HG03342 (cell line): ENCODE measurements at regions not wholly inside any gene's neighbourhood (a gene's known extent, or its start where the extent isn't known, plus 50 kb on each side); places are given as distances from the start of the nearest gene placed in this dataset.
"Not testable (repeated sequence)": the region's sequence is repeated elsewhere in the genome, so short reads cannot be mapped to it uniquely, and the experiment has no call there.

Experiments used
- ATAC-seq: cut with Tn5 transposase; IDR thresholded peaks from one replicate; pipeline ENCODE4 v1.9.1; 2021; ENCODE audit warnings: mild to moderate bottlenecking, moderate library complexity; ENCODE audit not compliant: unreplicated experiment

DNA sequence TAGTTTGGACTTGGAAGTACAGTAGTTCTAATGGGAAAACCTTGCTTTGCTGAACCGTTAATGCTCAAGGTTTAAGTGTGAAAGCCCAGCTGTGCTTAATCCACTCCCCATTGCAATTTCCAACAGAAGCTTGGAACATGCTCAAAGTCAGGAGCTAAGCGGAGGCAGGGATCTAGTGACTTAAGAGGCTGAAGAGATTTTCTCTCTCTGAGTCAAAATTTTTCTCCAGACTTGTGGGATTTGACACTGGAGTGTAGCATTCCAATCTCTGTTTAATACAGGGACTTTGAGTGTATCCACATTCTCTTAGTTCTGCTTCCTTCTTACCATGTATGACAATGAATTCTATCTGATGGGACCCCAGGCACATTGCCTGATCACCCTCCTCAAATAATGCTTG lies 471.8 kb downstream of the KIF4B start:
- no peak for ATAC-seq

DNA sequence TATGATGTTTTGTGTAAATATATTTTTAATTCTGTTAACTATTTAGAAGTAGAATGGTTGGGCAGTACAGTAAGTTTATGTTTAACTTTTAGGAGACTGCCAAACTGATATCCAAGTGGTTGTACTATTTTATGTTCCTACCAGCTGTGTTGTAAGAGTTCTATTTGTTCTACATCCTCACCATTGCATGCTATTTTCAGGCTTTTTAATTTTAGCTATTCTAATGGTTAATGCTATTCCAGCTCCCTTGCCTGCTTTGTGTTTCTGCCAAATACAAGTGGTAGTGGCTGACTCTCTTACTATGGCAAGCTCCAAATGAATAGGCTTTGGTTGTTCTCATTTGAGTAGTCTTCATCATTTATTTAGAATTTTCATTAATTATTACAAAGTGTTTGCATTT lies 476.4 kb downstream of the KIF4B start:
- no peak for ATAC-seq

- no peak for ATAC-seq
These were observed 478.6 kb downstream of the KIF4B start for GRCh38 chr5:155492191-155492590.

- ATAC-seq: no peak
These were observed 491.1 kb downstream of the KIF4B start for GRCh38 chr5:155504606-155505005.

DNA sequence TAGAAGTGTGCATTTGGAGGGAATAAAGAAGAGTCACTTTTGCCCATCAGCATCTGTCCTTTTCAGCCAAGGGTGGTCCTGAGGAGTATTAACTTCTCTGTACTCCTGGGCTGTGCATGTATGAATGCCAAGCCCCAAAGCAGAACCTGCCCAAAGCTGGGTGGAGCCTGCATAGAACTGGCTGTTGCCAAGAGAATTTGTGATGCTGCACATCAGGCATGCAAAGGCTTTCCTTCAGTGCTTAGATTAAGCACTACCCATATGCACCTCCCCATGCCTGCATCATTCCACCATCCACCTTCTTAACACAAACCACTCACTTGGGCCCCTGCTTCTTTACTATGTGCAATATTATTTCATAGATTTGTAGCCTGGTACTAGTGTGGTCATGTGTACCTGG lies 493.8 kb downstream of the KIF4B start:
- ATAC-seq: no peak

GRCh38 chr5:155508673-155509072 lies 495.1 kb downstream of the KIF4B start:
- no peak for ATAC-seq

GRCh38 chr5:155512329-155512728 lies 498.8 kb downstream of the KIF4B start:
- ATAC-seq: no peak

GRCh38 chr5:155514105-155514563 lies 500.6 kb downstream of the KIF4B start:
- no peak for ATAC-seq

GRCh38 chr5:155522540-155522939 lies 509.0 kb downstream of the KIF4B start:
- ATAC-seq: no peak

GRCh38 chr5:155529362-155529761 lies 515.8 kb downstream of the KIF4B start:
- no peak for ATAC-seq

GRCh38 chr5:155530046-155530445 lies 516.5 kb downstream of the KIF4B start:
- no peak for ATAC-seq

DNA sequence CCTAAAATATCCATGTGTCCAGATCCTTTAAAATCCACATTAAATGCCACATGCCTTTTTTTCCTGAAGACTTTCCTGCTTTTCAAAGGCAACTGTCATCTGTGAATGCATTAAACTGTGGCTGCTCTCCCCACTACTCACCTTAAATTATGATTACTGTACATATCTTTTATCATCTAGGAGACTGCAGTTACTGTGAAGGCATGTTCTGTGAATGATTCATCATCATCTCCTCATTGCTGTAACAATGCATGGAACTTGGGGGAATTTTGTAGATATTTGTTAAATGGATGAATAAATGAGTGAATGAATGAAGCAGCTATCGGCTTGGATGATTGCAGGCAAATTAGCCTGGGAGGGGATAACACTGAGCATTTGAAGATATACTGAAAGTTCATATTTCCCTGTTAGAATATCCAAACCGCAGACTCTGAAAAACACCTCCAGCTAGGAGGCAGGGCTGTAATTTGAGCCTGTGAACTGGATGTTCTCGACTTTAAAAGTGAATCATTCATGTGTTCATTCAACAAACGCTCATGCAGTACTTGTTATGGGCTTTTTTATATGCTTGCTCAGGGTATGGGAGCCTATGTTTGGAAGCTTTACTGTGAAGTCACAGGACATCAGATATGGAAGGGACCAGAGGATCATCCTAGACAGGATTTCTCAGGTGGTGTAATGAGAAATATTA lies 519.2 kb downstream of the KIF4B start:
- no peak for ATAC-seq

DNA sequence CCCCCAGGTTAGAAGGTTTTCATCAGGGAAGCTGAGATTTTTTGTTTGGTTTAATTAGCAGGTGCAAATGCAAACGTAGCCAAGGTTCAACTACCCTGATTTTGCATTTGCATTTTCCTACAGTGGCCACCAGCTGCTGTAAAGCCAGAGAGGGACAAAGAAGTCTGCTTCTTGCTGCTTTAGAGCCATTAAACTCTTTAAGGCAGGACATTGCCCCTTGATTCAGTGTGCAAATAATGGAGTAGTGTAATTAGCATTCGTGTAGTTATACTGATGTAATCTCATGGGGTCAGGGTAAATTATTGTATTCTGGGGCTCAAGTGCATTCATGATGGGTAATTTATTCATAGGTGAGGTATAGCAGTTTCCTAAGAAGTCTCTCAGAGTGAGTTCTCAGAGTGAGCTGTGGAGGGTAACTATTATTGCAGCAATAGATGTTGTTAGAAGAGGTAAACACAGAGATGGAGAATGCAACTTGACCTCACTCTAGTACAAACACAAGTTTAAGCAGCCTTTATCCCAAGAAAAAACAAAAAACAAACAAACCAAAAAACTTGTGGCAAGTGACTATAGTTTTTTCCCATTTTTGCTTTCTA lies 526.5 kb downstream of the KIF4B start:
- no peak for ATAC-seq

DNA sequence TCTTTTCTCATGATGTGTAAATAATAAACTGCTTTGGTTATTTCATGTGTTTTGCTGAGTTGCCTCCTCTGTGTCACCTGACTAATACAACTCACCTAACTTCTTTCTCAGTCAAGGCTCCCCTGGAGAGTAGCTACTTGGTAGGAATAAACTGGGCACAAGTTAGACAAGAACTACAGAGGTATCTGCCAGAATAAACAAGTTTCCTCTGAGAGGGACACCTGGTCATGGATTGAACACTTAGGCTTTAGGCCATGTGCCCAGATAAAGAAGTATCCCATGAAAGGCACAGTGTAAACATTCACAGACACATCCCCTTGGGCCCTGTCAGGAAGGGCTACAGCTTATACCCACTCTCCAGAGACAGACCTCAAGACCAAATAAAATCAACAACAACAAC lies 532.5 kb downstream of the KIF4B start:
- ATAC-seq: no peak

- ATAC-seq: no peak
These were observed 540.9 kb downstream of the KIF4B start for GRCh38 chr5:155554500-155554899.

- no peak for ATAC-seq
These were observed 542.7 kb downstream of the KIF4B start for GRCh38 chr5:155556222-155556621.

DNA sequence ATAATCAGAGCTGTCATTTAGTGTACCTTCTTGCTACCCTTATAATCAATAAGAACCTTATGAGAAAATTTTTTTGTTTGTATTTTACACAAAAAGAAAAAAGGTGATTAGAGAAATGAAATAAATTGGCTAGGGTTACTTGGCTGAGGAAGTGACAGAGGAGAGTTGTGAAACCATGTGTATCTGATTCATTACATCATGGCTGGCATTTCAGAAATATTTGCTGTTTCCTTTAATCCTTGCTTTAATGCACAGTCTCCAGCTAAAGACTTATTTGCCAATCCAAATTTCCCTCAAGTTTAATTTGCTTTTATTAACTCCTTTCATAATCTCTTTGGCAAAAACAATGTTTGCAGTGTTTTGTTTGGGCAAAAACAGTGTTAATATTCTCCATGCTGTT lies 543.1 kb downstream of the KIF4B start:
- no peak for ATAC-seq

DNA sequence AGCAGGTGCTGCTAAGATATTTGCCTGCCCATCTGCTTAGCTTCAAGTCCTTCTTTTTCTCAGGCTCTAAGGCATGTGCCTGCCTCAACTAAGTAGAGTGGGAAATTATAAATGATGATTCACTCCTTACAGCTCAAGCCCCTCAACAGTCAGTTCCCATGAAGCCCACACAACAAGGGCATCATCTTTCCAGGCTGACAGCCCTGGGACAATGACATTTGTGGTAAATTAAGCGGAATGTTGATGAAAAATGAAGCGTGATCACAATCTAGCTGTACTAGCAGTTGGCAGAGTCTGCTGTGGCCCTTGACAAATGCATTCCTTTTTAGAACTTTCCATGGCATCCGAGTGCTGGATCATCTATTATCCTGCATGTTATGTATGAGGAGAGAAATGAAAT lies 548.6 kb downstream of the KIF4B start:
- ATAC-seq: no peak

DNA sequence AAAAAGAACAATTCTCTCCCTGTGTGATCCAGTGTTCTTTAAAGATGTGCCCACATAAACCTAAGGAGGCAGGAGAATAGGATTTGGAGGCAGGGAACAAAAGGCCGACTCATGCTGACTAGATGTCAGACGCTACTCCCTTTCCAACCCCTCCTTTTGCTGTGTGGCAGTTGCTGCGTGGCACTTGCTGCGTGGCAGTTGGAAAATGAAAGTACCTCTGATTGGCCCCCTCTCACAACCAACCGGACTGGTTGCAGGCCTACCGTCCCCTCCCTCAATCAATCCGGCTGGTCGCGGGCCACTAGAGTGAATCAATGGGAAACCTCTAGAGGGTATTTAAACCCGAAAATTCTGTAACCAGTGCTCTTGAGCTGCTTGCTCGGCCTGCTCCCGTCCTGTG lies 551.0 kb downstream of the KIF4B start:
- no peak for ATAC-seq

DNA sequence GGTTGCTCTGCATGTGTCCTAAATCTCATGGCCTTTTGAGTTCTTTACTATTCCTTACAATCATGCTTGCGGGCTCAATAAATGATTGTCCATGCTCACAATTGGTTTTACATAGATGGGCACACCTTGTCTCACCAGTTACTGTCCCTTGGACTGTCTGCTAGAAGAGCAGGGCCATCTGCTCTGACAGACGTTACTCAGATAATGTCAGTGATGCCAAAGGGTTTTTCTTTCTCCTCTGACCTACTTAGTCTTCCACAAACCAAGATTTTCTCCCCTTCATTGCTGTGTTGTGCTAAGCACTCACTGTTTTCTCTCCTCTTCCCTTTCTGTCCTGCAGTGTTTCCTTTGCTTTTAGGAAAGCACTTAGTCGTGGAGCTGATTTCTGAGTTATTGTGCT lies 562.3 kb downstream of the KIF4B start:
- ATAC-seq: no peak

GRCh38 chr5:155586808-155587207 lies 573.3 kb downstream of the KIF4B start:
- ATAC-seq: not testable (repeated sequence)

GRCh38 chr5:155587458-155587857 lies 573.9 kb downstream of the KIF4B start:
- ATAC-seq: no peak

GRCh38 chr5:155591273-155591672 lies 577.7 kb downstream of the KIF4B start:
- ATAC-seq: no peak
